Stimulated activated CD4-positive, alpha-beta T cell treated with anti-CD3 and anti-CD28 coated beads, Interleukin-2, amount 100 ng/mL, for 4 hours (primary cell): ENCODE measurements at regions not wholly inside any gene's neighbourhood (a gene's known extent, or its start where the extent isn't known, plus 50 kb on each side); places are given as distances from the start of the nearest gene placed in this dataset.
"Not testable (repeated sequence)": the region's sequence is repeated elsewhere in the genome, so short reads cannot be mapped to it uniquely, and the experiment has no call there.

Source experiments
- DNase-seq: peaks from one replicate; pipeline ENCODE4 v3.0.0-alpha.2; 2020; ENCODE audit warnings: low read depth

- DNase-seq, result no peak
These were observed 108.4 kb upstream of the IGLL5 start for GRCh38 chr22:22779213-22779612.

DNA sequence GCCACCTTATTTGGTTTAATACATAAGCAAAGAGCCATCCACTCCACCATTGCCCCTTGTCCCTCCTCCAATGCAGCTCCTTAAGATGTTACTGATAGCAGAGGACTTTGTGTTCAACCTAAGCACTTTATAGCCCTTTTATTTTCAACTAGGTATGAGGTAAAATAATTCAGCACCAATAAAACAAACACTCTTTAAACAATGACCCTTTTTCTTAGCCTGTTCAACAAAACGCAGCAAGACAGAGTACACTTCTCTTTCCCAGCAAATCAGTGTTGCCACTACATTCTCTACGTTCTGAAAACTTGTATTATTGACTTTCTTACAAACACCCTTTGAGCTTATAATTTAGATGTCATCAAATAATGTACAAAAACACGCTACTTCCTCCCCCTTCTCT, 104.0 kb upstream of the IGLL5 start:
- no peak for DNase-seq

DNA sequence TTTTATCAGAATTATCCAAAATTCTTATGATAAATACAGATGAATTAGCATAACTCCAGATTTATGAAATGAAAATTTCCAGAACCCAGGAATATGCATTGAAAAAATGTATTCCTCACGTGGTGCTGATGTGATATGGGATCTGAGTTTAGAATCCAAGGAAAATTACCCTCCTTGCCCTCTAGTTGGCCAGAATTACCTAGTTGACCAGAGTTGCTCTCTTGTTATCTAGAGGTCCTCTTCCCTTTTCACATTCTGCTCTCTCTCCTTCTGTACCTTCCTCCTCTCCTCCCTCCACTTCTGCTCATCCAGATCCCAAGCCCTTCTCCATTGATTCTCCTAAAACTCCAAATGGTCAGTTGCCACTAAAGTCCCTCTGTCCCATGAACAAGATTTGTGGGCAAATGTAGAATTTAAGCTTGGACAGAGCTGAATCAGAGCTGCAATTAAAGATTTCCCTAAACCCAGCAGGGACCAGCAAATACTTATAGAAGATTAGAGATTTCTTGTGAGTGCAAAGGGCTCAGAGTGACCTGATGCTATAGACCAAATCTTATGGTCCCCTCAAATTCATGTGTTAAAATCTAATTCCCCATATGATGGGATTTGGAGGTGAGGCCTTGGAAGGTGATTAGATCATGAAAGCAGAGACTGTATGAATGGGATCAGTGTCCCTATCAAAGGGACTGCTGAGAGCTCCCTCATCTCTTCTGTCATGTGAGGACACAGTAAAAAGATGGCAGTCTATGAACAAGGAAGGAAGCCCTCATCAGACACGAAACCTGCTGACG, 103.2 kb upstream of the IGLL5 start:
- DNase-seq, result no peak

- DNase-seq, result no peak
These were observed 102.1 kb upstream of the IGLL5 start for GRCh38 chr22:22785316-22786065.

- no peak for DNase-seq
These were observed 101.1 kb upstream of the IGLL5 start for GRCh38 chr22:22786301-22787115.

- no peak for DNase-seq
These were observed 100.5 kb upstream of the IGLL5 start for GRCh38 chr22:22787151-22787550.

GRCh38 chr22:22787786-22788459, 99.7 kb upstream of the IGLL5 start:
- DNase-seq, result peak; percentile 43

- DNase-seq, result no peak
These were observed 99.1 kb upstream of the IGLL5 start for GRCh38 chr22:22788460-22789037.

DNA sequence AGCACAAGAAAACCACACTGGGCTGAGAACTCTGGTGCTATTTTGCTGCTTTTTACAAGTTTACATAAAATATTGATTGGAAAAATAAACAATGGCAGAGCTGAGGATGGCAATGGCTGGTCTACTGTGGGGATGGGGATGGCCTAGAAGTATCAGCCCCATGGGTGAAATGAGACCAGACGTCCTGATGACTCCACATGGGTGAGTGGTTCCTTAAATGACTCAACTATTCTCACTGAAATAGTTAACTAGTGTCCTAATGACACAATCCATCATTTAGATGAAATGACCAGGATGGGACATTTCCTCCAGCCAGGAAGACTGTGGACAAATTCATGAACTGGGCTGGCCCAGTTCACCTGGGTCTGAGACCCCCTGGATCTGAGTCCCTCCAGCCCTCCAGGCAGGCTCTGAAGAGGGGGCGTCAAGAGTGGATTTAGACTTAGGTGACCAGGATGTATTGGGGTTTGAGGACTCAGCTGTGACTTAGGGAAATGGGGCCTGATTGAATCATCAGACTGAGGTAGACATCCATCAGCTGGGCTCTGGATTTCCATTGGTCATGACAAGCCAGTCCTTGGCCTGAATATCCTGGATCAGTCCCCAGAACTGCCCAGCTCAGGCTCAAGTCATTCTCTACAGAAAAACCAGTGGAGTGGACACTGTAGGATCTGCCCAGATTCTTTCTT, 98.2 kb upstream of the IGLL5 start:
- no peak for DNase-seq

GRCh38 chr22:22789922-22790845, 97.4 kb upstream of the IGLL5 start:
- no peak for DNase-seq

GRCh38 chr22:22791438-22792181, 96.0 kb upstream of the IGLL5 start:
- DNase-seq, result no peak

DNA sequence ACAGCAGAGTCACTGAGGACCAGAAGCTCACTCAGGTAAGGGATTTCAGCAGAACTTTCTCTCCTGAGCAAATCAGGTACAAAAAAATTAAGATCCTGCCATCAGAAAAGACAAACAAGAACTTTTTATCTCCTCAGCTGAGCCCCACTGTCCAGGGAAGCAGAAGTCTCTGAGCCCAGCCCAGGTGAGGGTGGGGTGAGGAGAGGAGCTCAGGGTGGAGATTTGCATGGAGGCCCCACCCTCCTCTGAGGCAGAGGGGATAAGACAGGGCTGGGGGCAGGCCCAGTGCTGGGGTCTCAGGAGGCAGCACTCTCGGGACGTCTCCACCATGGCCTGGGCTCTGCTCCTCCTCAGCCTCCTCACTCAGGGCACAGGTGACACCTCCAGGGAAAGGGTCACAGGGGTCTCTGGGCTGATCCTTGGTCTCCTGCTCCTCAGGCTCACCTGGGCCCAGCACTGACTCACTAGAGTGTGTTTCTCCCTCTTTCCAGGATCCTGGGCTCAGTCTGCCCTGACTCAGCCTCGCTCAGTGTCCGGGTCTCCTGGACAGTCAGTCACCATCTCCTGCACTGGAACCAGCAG, 95.3 kb upstream of the IGLL5 start:
- not testable (repeated sequence) for DNase-seq

DNA sequence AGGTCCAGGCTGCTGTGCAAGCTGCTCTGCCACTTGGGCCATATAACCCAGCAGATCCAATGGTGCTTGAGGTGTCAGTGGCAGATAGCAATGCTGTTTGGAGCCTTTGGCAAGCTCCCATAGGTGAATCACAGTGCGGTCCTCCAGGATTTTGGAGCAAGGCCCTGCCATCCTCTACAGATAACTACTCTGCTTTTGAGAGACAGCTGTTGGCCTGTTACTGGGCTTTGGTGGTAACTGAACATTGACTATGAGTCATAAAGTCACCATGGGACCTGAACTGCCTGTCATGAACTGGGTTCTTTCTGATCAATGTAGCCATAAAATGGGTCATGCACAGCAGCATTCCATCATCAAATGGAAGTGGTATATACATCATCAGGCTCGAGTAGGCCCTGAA, 92.0 kb upstream of the IGLL5 start:
- DNase-seq, result not testable (repeated sequence)

DNA sequence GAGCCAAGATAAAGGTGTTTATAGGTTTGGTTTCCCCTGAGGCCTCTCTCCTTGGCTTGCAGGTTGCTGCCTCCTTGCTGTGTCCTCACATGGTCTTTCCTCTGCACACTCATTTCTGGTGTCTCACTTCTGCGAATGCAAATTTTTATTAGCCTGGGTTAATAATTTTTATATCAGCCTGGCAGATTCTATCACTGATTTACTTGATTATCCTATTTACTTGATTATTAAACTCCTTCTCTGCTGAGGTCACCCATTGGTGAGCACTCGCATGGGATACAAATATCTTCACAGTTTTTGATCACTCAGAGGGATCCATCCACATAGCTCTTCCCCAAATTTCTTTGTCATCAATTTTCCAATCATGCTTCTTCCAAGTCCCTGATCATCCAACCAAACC, 90.9 kb upstream of the IGLL5 start:
- DNase-seq, result no peak

DNA sequence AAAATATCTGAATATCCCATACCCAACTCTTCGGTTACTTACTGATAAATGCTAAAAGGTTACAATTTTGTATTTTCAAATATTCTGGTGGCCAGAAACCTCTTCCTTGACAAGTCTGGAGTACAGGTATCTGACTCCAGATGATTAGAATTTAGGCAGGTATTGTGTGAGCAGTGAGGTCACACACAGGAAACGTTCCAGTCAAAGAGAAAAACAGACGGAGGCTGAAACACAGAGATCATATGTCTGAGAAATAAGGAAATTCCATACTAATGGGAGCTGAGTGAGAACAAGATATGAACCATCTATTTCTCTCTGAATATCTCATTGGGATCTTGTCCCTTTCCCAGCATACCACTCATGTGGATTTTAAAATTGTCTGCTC, 89.4 kb upstream of the IGLL5 start:
- DNase-seq, result no peak

DNA sequence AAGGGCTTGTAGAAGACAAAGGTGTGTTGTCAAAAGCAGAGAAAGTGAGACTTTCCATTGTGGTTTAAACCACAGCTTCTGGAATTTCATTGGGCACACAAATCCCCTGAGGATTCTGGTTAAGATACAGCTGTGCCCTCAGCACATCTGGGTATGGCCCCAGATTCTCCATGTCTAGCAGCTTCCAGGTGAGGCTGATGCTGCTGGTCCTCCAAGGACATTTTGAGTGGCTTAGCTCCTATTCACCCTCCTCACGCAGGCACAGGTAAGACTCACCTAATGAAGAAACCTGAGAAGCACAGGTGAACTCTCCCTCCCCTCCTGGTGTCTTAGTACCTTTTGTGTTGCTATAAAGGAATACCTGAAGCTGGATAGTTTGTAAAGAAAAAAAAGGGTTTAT, 88.9 kb upstream of the IGLL5 start:
- DNase-seq, result no peak

DNA sequence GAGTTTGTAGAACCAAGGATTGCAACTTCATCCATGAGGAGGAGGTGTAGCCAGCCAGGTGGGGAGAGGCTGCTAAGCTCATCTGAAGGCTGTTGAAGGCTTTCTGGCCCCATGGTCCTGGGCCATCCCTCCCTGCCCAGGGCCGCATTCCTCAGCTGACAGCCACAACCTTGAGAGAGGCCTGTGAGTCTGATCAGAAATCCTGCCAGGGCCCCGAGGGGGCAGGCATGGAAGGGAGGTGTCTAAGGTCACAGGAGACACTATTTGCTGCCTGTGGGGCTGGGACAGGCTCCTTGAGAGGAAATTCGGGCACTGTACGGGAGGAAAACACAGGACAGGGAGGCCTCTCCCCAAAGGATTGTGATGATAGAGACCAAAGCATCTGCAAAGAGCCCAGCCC, 88.1 kb upstream of the IGLL5 start:
- DNase-seq, result no peak

- DNase-seq, result no peak
These were observed 86.9 kb upstream of the IGLL5 start for GRCh38 chr22:22800716-22801115.
